Body of pancreas (tissue), 4 donors: ENCODE measurements at regions not wholly inside any gene's neighbourhood (a gene's known extent, or its start where the extent isn't known, plus 50 kb on each side); places are given as distances from the start of the nearest gene placed in this dataset.

ENCODE experiments used
- POLR2A ChIP-seq, 3 donors: fragments of 450-650 bp; IDR thresholded peaks; one replicate each; pipeline ENCODE4 v1.6.1; 2016; ENCODE audit warnings: antibody characterized with exemption in 3 of 3, mild to moderate bottlenecking in 2 of 3
- TF ChIP-seq, protein P1 (sequence below), 7 experiments: fragments of 450-650 bp in 4 of 7; fragments of 200-600 bp in 3 of 7; sonication (generic) in 3 of 7; IDR thresholded peaks; one replicate each; pipeline ENCODE4 v1.5.1; 2016 to 2019; ENCODE audit warnings: antibody characterized with exemption in 7 of 7

DNA sequence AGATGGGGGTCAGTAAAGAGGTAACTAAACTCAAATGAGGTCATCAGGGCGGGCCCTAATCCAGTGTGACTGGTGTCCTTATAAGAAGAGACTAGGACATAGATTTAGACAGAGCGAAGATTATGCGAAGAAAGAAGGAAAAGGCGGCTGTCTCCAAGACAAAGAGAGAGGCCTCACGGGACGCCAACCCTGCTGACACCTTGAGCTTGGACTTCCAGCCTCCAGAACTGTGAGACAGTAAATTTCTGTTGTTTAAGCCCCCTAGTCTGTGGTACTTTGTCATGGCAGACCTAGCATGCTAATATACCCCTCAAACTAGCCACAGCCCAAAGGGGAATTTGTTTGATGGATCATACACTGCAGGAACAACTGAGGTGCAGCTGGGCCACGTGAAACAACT is 183.0 kb downstream of the ABHD5 start:
- TF ChIP-seq POLR2A (IDR thresholded peaks at IDR 0.05), result no peak
- TF ChIP-seq, protein P1, sequence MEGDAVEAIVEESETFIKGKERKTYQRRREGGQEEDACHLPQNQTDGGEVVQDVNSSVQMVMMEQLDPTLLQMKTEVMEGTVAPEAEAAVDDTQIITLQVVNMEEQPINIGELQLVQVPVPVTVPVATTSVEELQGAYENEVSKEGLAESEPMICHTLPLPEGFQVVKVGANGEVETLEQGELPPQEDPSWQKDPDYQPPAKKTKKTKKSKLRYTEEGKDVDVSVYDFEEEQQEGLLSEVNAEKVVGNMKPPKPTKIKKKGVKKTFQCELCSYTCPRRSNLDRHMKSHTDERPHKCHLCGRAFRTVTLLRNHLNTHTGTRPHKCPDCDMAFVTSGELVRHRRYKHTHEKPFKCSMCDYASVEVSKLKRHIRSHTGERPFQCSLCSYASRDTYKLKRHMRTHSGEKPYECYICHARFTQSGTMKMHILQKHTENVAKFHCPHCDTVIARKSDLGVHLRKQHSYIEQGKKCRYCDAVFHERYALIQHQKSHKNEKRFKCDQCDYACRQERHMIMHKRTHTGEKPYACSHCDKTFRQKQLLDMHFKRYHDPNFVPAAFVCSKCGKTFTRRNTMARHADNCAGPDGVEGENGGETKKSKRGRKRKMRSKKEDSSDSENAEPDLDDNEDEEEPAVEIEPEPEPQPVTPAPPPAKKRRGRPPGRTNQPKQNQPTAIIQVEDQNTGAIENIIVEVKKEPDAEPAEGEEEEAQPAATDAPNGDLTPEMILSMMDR (IDR thresholded peaks at IDR 0.05), result no peak
